ENCODE measurements at regions not wholly inside any gene's neighbourhood (a gene's known extent, or its start where the extent isn't known, plus 50 kb on each side); places are given as distances from the start of the nearest gene placed in this dataset.

DNA sequence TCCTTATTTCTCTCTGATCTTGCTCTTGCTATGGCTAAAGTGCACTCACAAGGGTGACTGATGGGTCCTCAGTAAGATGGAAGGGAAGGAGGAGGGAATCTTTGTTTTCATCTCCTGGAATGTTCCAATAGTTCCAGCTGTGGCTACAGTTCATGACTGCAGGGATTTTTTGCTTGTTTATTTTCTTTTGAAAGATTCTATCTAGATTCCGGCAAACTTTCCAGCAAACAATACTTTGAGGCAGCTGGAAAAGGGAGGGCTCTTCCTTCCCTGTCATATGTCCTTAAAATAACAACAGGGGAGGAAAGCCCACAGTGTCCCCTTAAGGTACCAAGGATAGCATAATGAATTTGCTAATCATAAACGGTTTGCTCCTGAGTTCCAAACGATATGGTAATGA lies 111.3 kb upstream of the SLC14A2 start:
- Histone ChIP-seq H3K4me1 (no peaks in the 10 kb centered on the region), H3K27me3 (no peaks in the 10 kb centered on the region), H3K4me3 (ENCODE audit: low read depth, low read length) (no peak overlapping the region), H3K36me3 (no peaks in the 10 kb centered on the region), H3K9me3 (no peaks in the 10 kb centered on the region)
- no peak for DNase-seq
- TF ChIP-seq, protein P1, sequence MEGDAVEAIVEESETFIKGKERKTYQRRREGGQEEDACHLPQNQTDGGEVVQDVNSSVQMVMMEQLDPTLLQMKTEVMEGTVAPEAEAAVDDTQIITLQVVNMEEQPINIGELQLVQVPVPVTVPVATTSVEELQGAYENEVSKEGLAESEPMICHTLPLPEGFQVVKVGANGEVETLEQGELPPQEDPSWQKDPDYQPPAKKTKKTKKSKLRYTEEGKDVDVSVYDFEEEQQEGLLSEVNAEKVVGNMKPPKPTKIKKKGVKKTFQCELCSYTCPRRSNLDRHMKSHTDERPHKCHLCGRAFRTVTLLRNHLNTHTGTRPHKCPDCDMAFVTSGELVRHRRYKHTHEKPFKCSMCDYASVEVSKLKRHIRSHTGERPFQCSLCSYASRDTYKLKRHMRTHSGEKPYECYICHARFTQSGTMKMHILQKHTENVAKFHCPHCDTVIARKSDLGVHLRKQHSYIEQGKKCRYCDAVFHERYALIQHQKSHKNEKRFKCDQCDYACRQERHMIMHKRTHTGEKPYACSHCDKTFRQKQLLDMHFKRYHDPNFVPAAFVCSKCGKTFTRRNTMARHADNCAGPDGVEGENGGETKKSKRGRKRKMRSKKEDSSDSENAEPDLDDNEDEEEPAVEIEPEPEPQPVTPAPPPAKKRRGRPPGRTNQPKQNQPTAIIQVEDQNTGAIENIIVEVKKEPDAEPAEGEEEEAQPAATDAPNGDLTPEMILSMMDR (IDR thresholded peaks at IDR 0.05; ENCODE audit: low read depth, low read length), result no peak

DNA sequence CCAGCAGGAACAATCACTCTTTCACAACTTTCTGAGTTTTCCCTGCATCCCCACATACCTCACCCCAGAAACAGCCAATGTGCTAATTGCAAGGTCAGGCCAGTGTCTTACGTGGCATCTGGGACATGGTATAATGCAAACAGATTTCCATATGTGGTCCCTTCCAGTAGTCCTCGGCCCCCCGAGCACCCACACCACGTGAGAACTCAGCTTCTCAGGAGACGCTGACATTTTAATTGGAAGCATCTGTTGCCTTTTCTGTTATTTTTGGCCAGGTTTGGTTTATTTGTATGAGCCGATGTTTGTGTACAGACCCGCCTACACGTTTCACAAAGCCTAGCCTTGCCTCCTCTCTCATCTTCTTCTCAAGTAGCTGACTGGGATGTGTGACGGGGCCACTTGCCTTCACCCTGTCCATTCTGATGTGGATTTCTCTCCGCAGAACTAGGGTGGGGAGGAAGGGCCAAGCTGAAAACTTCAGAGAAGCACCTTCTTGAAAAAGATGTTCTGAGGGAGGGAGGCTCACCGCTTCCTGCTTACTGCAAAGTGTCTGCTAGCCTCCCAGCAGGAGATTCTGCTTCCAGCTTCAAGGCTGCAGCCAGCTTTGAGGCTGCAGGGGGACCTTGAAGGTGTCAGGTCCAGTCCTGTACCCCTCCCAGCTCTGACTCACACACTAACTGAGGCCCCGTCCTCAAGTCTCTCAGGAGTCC lies 109.6 kb upstream of the SLC14A2 start:
- TF ChIP-seq, protein P1 (IDR thresholded peaks at IDR 0.05; ENCODE audit: low read depth, low read length), result no peak
- H3K36me3 ChIP-seq, result no peaks in the 10 kb centered on the region
- no peak for DNase-seq
- no peaks in the 10 kb centered on the region for H3K27me3 ChIP-seq
- H3K4me1 ChIP-seq, result no peaks in the 10 kb centered on the region
- H3K4me3 ChIP-seq (ENCODE audit: low read depth, low read length), result no peak overlapping the region
- no peaks in the 10 kb centered on the region for H3K9me3 ChIP-seq

DNA sequence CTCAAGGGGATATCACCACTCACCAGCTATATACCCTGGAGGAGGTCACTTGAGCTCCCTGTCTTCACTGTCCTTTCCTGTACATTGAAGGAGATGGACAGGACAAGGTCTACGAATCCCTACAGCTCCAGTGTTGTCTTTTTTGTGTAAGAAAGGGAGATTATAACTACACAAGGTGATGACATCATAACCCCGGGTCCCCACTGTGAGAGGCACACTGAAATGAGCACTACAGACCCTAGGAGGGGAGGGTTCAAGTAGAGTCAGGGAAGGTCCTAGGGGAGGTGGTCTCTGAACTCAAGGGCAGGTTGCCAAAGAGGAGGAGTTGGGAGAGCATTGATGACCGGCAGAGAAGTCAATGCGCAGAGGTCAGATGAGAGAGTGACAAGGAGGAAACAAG lies 108.3 kb upstream of the SLC14A2 start:
- Histone ChIP-seq H3K4me3 (ENCODE audit: low read depth, low read length) (no peak overlapping the region), H3K27me3 (no peaks in the 10 kb centered on the region), H3K4me1 (no peaks in the 10 kb centered on the region), H3K9me3 (no peaks in the 10 kb centered on the region), H3K36me3 (no peaks in the 10 kb centered on the region)
- TF ChIP-seq, protein P1 (IDR thresholded peaks at IDR 0.05; ENCODE audit: low read depth, low read length), result no peak
- DNase-seq, result no peak

DNA sequence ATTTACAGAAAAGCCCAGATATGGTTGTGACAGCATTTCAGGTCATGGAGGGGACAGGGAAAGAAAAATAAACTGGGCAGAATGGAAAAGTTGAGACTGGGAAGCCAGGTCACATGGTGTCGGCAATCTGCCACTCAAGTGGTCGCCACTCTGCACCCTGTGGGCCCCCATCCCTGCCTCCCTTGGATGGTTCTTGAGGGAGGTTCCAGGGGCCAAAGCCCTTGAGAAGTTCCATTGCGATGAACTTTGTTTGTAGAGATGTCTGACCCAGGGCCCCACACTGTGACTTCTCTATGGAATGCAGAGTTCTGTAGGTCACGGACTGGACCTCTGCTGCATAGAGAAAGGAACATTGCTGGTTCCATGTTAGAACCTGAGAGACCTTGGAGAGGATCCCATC lies 105.7 kb upstream of the SLC14A2 start:
- Histone ChIP-seq H3K9me3 (no peaks in the 10 kb centered on the region), H3K27me3 (no peaks in the 10 kb centered on the region), H3K4me3 (ENCODE audit: low read depth, low read length) (no peak overlapping the region), H3K36me3 (no peaks in the 10 kb centered on the region), H3K4me1 (no peaks in the 10 kb centered on the region)
- DNase-seq, result no peak
- TF ChIP-seq, protein P1 (IDR thresholded peaks at IDR 0.05; ENCODE audit: low read depth, low read length), result no peak

DNA sequence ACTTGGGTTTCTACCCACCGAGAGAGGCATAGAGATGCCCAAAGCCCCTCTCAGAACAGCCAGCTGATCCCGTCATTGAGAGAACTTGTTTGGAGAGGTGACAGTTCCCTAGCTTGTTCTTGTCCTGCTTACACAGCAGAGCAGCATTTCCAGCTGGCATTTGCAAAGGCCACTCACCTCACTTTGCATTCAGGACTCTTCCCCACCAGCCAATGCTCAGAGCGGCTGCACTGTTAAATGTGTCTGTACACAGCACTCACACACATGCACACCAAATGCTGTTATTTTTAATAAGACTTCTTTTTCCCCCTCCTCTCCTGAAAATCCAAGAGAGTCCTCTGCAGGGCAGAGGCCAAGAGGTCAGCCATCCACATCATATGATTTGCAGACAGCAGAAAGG lies 104.6 kb upstream of the SLC14A2 start:
- Histone ChIP-seq H3K36me3 (no peaks in the 10 kb centered on the region), H3K27me3 (no peaks in the 10 kb centered on the region), H3K4me3 (ENCODE audit: low read depth, low read length) (no peak overlapping the region), H3K4me1 (no peaks in the 10 kb centered on the region), H3K9me3 (no peaks in the 10 kb centered on the region)
- TF ChIP-seq, protein P1 (IDR thresholded peaks at IDR 0.05; ENCODE audit: low read depth, low read length), result no peak
- DNase-seq, result no peak

DNA sequence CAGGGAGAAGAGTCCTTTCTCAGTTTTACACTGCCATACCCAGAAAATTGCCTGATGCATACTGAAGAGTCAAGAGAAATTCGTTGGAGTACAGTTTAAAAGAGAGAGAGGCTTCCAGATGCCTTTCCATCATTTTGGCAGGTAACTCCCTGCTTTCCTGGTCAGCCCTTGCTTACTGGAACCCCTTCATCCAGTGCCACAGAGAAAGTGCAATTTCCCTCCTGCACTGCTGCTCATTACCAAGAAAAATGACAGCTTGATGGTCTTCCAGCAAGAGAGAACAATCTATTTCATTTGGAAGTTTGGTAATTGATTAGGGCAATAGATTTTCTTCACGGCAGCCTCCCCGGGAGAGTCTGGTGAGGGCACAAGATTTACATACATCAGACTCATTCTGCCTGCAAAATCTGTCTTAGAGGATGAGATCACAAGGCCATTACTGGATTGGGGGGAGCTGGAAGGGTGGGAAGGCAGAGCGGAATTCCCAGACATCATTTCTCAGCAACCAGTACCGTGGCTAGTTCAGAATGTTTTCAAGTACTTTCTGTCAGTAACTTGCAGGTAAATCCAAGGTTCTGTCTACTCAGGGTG lies 102.8 kb upstream of the SLC14A2 start:
- DNase-seq, result no peak
- Histone ChIP-seq H3K4me1 (no peaks in the 10 kb centered on the region), H3K27me3 (no peaks in the 10 kb centered on the region), H3K9me3 (no peaks in the 10 kb centered on the region), H3K36me3 (no peaks in the 10 kb centered on the region), H3K4me3 (ENCODE audit: low read depth, low read length) (no peak overlapping the region)
- TF ChIP-seq, protein P1 (IDR thresholded peaks at IDR 0.05; ENCODE audit: low read depth, low read length), result no peak

All from BE2C (cell line).